K562 (cell line): ENCODE measurements at regions not wholly inside any gene's neighbourhood (a gene's known extent, or its start where the extent isn't known, plus 50 kb on each side); places are given as distances from the start of the nearest gene placed in this dataset.

ENCODE experiments used
- ATAC-seq: fragments of 200-7000 bp; cut with Tn5 transposase; 3 replicates; pipeline ENCODE4 v1.9.1; 2020; ENCODE audit warnings: moderate library complexity
- BruUV-seq: library from RNA; stranded (reverse); fragments of 400-500 nt; replicated peaks from 2 replicates; lab custom pipeline; 2021; lab: Mats Ljungman, UMichigan
- CTCF ChIA-PET: fragments of 300-600 bp; formaldehyde crosslinking; extraction: SDS; loops from one replicate; lab custom pipeline; 2021; ENCODE audit warnings: low intra/inter-chr PET ratio; lab: Yijun Ruan, JAX
- POLR2A ChIA-PET: fragments of 300-600, 350-650 bp; sonication (Branson Sonifier 250); formaldehyde crosslinking; extraction: SDS; loops from one replicate; lab custom pipeline; 2021; ENCODE audit warnings: antibody characterized with exemption, inconsistent platforms; lab: Yijun Ruan, JAX
- DNase-seq, 4 experiments: peaks; one replicate each; pipeline versions ENCODE4 v3.0.0 to v3.0.0-alpha.2; 2011 to 2018; ENCODE audit warnings: low spot score in 3 of 4, mixed read lengths in 3 of 4; ENCODE audit errors: extremely low read depth in 1 of 4
- FAIRE-seq: peaks from 2 replicates; lab custom pipeline; 2011; peaks lifted over from hg19 to GRCh38; lab: Jason Lieb, UNC
- H2AFZ ChIP-seq: 2 replicates; pipeline ENCODE4 v1.6.0; 2011; ENCODE audit warnings: low read depth, low read length, control low read depth, inconsistent platforms
- H3K27ac ChIP-seq: fragments of 200-600 bp; 3 replicates; pipeline ENCODE4 v1.8.0; 2011; ENCODE audit warnings: low read depth, mild to moderate bottlenecking, control low read depth, inconsistent platforms, low read length, moderate library complexity, mixed read lengths; ENCODE audit errors: extremely low read depth
- H3K27me3 ChIP-seq, 2 experiments: fragments of 300-600 bp in 1 of 2; 2 replicates in 1 of 2; 3 replicates in 1 of 2; pipeline versions ENCODE4 v1.6.0 to v1.8.0; 2011; ENCODE audit warnings: inconsistent platforms in 2 of 2, low read length in 2 of 2, mild to moderate bottlenecking in 1 of 2, mixed read lengths in 1 of 2, moderate library complexity in 1 of 2; ENCODE audit not compliant: control insufficient read depth in 2 of 2, insufficient read depth in 2 of 2
- H3K36me3 ChIP-seq: fragments of 300-600 bp; 3 replicates; pipeline ENCODE4 v1.8.0; 2011; ENCODE audit warnings: mild to moderate bottlenecking, low read length, inconsistent platforms; ENCODE audit not compliant: control insufficient read depth, insufficient read depth
- H3K4me1 ChIP-seq, 2 experiments: fragments of 200-600 bp in 1 of 2; replicated peaks in 1 of 2; 2 replicates in 1 of 2; 3 replicates in 1 of 2; pipeline versions ENCODE4 v1.5.1 to v1.8.0; 2011; ENCODE audit warnings: inconsistent platforms in 2 of 2, low read length in 2 of 2, mild to moderate bottlenecking in 1 of 2, mixed read lengths in 1 of 2, moderate library complexity in 1 of 2; ENCODE audit not compliant: control insufficient read depth in 2 of 2, insufficient read depth in 2 of 2
- H3K4me2 ChIP-seq: 2 replicates; pipeline ENCODE4 v1.6.1; 2011; ENCODE audit warnings: low read length, control low read depth, inconsistent platforms, mixed read lengths; ENCODE audit not compliant: insufficient read depth
- H3K4me3 ChIP-seq: fragments of 200-600 bp; sonication (generic), shearing (Covaris generic); 2 replicates; pipeline ENCODE4 v1.5.1; 2016; ENCODE audit warnings: control low read depth, inconsistent platforms
- H3K79me2 ChIP-seq: fragments of 200-600 bp; 3 replicates; pipeline ENCODE4 v1.8.0; 2011; ENCODE audit warnings: low read length, inconsistent platforms; ENCODE audit not compliant: control insufficient read depth, insufficient read depth
- H3K9ac ChIP-seq, 2 experiments: 2 replicates each; pipeline versions ENCODE4 v1.6.0 to v1.6.1; 2011; ENCODE audit warnings: low read depth in 2 of 2, low read length in 2 of 2, control low read depth in 1 of 2, inconsistent platforms in 1 of 2, mild to moderate bottlenecking in 1 of 2, mixed read lengths in 1 of 2; ENCODE audit not compliant: insufficient read depth in 1 of 2
- H3K9me1 ChIP-seq: one replicate; pipeline ENCODE4 v1.6.0; 2011; ENCODE audit warnings: inconsistent platforms, mild to moderate bottlenecking, low read length, moderate library complexity; ENCODE audit not compliant: control insufficient read depth, insufficient read depth
- H3K9me3 ChIP-seq: replicated peaks from 2 replicates; pipeline ENCODE4 v1.5.1; 2011; ENCODE audit warnings: low read depth, low read length, inconsistent platforms; ENCODE audit not compliant: control insufficient read depth, insufficient read depth
- H4K20me1 ChIP-seq: replicated peaks from 2 replicates; pipeline ENCODE4 v1.6.1; 2011; ENCODE audit warnings: low read length, inconsistent platforms, mixed read lengths; ENCODE audit not compliant: control insufficient read depth, insufficient read depth
- CXXC5 ChIP-seq: fragments of 250-450 bp; sonication (Bioruptor Pico); IDR thresholded peaks from 2 replicates; pipeline ENCODE4 v1.8.0; 2022; ENCODE audit warnings: inconsistent platforms, mild to moderate bottlenecking, moderate library complexity
- DNMT1 ChIP-seq: fragments of 450-650 bp; IDR thresholded peaks from 2 replicates; pipeline ENCODE4 v1.6.1; 2016; ENCODE audit warnings: antibody characterized with exemption, mild to moderate bottlenecking
- FOSL1 ChIP-seq: fragments of 200-800 bp; sonication (Bioruptor generic); conservative IDR thresholded peaks from 2 replicates; pipeline ENCODE4 v1.6.1; 2016; ENCODE audit warnings: missing genetic modification characterization, missing compliant biosample characterization
- HEY1 ChIP-seq: fragments of 250-450 bp; sonication (Bioruptor Pico); IDR thresholded peaks from 2 replicates; pipeline ENCODE4 v1.5.0; 2020; ENCODE audit warnings: mild to moderate bottlenecking, moderate library complexity, borderline replicate concordance
- KLF1 ChIP-seq: fragments of 450-650 bp; IDR thresholded peaks from 2 replicates; pipeline ENCODE4 v1.6.1; 2016; ENCODE audit warnings: missing genetic modification characterization, missing compliant biosample characterization
- LEF1 ChIP-seq: fragments of 450-650 bp; IDR thresholded peaks from 2 replicates; pipeline ENCODE4 v1.6.1; 2016; ENCODE audit warnings: mild to moderate bottlenecking
- TBL1XR1 ChIP-seq, 2 experiments: IDR thresholded peaks; 2 replicates each; pipeline ENCODE4 v1.6.1; 2012; ENCODE audit warnings: improper control_type of control experiment in 2 of 2, low read length in 2 of 2, mild to moderate bottlenecking in 1 of 2
- WHSC1 ChIP-seq: IDR thresholded peaks from one replicate; pipeline ENCODE4 v1.6.1; 2012; ENCODE audit warnings: low read length, control low read depth, inconsistent platforms
- ZFP1 ChIP-seq: fragments of 450-650 bp; formaldehyde crosslinking; IDR thresholded peaks from 2 replicates; pipeline ENCODE4 v1.4.0; 2020; ENCODE audit warnings: mild to moderate bottlenecking, mixed read lengths
- ZNF507 ChIP-seq: conservative IDR thresholded peaks from 2 replicates; pipeline ENCODE4 v1.6.1; 2017; ENCODE audit warnings: missing genetic modification characterization, missing compliant biosample characterization
- ZNF696 ChIP-seq: fragments of 250-450 bp; sonication (Bioruptor Pico); conservative IDR thresholded peaks from 2 replicates; pipeline ENCODE4 v1.4.0; 2020; ENCODE audit warnings: mild to moderate bottlenecking, moderate library complexity
- WGBS: fragments of 100-300 bp; shearing (Covaris generic); methylation state at CpG from one replicate; pipeline ENCODE4 v1.1.6; 2016; ENCODE audit warnings: low coverage, mixed read lengths; ENCODE audit not compliant: insufficient coverage; ENCODE audit errors: missing lambda C conversion rate; 5-methylcytosine and 5-hydroxymethylcytosine counted together
- in situ Hi-C: fragments of 300-500 bp; cut with MboI; formaldehyde crosslinking; loops from 4 replicates; pipeline ENCODE4 v1.15.0; 2018; ENCODE audit warnings: inconsistent platforms, mixed read lengths
- intact Hi-C: fragments of 100-400 bp; cut with micrococcal nuclease; formaldehyde crosslinking; loops from 2 replicates; pipeline ENCODE4 v1.14.2; 2022
- TF ChIP-seq, protein P1 (sequence below): sonication (generic); formaldehyde crosslinking; IDR thresholded peaks from 2 replicates; pipeline ENCODE4 v1.8.0; 2023; ENCODE audit warnings: missing genetic modification reagents, mild to moderate bottlenecking, borderline replicate concordance

DNA sequence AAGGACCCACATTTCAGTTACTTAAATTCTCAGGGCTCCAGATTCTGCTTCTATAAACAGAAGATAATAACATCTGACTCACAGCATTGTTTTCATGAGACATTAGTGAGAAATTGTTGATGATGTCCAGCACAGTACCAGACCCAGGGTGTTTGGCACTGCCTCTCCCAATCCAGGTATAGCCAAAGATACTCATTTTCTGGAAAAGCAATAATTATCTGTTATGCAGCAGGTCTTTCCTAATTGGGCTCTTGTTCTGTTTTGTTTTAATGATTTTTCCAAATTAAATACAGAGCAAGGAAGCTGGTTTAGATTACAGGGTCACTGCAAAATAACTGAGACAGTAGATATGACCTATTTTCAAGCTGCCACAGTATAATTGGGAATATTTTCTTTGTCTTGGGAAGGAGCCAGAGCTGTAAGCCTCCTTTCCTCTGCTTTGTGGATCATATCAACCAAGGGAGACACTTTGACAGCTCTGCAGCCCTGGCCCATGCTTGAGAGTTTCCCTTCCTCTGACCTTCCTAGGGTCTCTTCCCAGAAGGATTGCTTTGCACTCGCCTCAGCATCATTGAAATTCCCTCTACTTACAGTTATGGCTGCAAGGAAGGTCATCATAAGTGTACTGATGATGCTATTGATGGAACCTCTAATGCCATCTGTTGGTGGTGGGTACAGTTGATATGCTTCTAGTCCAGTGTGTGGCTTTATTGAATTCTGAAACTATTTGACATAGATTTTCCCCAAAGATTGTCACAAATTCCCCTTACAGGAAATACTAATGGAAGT lies 522.4 kb upstream of the ADAMTS9 start:
- no peaks in the 10 kb centered on the region for H3K9me1 ChIP-seq

More for the DNA sequence above, 522.4 kb upstream of the ADAMTS9 start:
- 0% methylated on average over 1 of the region's 1 CpG for WGBS
- H3K4me3 ChIP-seq = no peak overlapping the region
- H3K36me3 ChIP-seq = no peaks in the 10 kb centered on the region
- H2AFZ ChIP-seq = no peak overlapping the region
- DNase-seq (no peak), FAIRE-seq (no peak), ATAC-seq (no peak)
- BruUV-seq = no TSS peak
- ChIA-PET CTCF (no interaction called here), POLR2A (no interaction called here)
- intact Hi-C loops (no loop called here), in situ Hi-C loops (no loop called here)
- H3K79me2 ChIP-seq = no peaks in the 10 kb centered on the region
- no peak overlapping the region for H3K4me2 ChIP-seq
- H4K20me1 ChIP-seq = no peaks in the 10 kb centered on the region; the same call in 1 of the 2 replicates
- no peak overlapping the region for H3K9ac ChIP-seq
- no peak for TF ChIP-seq KLF1
- TF ChIP-seq ZFP1 (CRISPR knock-in tag) = no peak
- no peak for TF ChIP-seq ZNF507
- no peak for TF ChIP-seq CXXC5
- TF ChIP-seq DNMT1 = no peak
- TF ChIP-seq WHSC1 = no peak
- no peak for TF ChIP-seq TBL1XR1 (IDR thresholded peaks at IDR 0.05; ENCODE audit: low read length in 2 of 2)
- no peak for TF ChIP-seq ZNF696 (CRISPR knock-in tag)
- TF ChIP-seq LEF1 = no peak
- no peak for TF ChIP-seq HEY1 (CRISPR knock-in tag)
- no peak for TF ChIP-seq FOSL1 (tag)
- TF ChIP-seq, protein P1, sequence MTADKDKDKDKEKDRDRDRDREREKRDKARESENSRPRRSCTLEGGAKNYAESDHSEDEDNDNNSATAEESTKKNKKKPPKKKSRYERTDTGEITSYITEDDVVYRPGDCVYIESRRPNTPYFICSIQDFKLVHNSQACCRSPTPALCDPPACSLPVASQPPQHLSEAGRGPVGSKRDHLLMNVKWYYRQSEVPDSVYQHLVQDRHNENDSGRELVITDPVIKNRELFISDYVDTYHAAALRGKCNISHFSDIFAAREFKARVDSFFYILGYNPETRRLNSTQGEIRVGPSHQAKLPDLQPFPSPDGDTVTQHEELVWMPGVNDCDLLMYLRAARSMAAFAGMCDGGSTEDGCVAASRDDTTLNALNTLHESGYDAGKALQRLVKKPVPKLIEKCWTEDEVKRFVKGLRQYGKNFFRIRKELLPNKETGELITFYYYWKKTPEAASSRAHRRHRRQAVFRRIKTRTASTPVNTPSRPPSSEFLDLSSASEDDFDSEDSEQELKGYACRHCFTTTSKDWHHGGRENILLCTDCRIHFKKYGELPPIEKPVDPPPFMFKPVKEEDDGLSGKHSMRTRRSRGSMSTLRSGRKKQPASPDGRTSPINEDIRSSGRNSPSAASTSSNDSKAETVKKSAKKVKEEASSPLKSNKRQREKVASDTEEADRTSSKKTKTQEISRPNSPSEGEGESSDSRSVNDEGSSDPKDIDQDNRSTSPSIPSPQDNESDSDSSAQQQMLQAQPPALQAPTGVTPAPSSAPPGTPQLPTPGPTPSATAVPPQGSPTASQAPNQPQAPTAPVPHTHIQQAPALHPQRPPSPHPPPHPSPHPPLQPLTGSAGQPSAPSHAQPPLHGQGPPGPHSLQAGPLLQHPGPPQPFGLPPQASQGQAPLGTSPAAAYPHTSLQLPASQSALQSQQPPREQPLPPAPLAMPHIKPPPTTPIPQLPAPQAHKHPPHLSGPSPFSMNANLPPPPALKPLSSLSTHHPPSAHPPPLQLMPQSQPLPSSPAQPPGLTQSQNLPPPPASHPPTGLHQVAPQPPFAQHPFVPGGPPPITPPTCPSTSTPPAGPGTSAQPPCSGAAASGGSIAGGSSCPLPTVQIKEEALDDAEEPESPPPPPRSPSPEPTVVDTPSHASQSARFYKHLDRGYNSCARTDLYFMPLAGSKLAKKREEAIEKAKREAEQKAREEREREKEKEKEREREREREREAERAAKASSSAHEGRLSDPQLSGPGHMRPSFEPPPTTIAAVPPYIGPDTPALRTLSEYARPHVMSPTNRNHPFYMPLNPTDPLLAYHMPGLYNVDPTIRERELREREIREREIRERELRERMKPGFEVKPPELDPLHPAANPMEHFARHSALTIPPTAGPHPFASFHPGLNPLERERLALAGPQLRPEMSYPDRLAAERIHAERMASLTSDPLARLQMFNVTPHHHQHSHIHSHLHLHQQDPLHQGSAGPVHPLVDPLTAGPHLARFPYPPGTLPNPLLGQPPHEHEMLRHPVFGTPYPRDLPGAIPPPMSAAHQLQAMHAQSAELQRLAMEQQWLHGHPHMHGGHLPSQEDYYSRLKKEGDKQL (CRISPR knock-in tag) = no peak
- H3K4me1 ChIP-seq = no peaks in the 10 kb centered on the region
- H3K27me3 ChIP-seq = no peaks in the 10 kb centered on the region
- no peak overlapping the region for H3K27ac ChIP-seq
- no peaks in the 10 kb centered on the region for H3K9me3 ChIP-seq
